CD14-positive monocyte (primary cell): ENCODE measurements at regions not wholly inside any gene's neighbourhood (a gene's known extent, or its start where the extent isn't known, plus 50 kb on each side); places are given as distances from the start of the nearest gene placed in this dataset.

Source experiments
- DNase-seq, 3 donors: peaks; one replicate each; pipeline ENCODE4 v3.0.0-alpha.2; 2011 to 2022
- H2AFZ ChIP-seq: 2 replicates; pipeline ENCODE4 v1.6.0; 2012; ENCODE audit warnings: mild to moderate bottlenecking, low read depth, low read length, inconsistent platforms; ENCODE audit not compliant: insufficient read depth, poor library complexity, severe bottlenecking
- H3K27ac ChIP-seq, 2 donors: 1 replicate in 1 of 2; 2 replicates in 1 of 2; pipeline ENCODE4 v1.5.1; 2012 to 2013; ENCODE audit warnings: low read length in 2 of 2, control low read depth in 1 of 2, inconsistent platforms in 1 of 2, low read depth in 1 of 2, mild to moderate bottlenecking in 1 of 2
- H3K27me3 ChIP-seq, 2 donors: one replicate each; pipeline versions ENCODE4 v1.6.0 to v1.6.1; 2011 to 2013; ENCODE audit warnings: low read length in 2 of 2; ENCODE audit not compliant: control insufficient read depth in 2 of 2, insufficient read depth in 2 of 2
- H3K36me3 ChIP-seq, 2 donors: replicated peaks in 1 of 2; 1 replicate in 1 of 2; 2 replicates in 1 of 2; pipeline versions ENCODE4 v1.5.1 to v1.6.1; 2012 to 2013; ENCODE audit warnings: low read length in 2 of 2, control low read depth in 1 of 2, inconsistent platforms in 1 of 2, mild to moderate bottlenecking in 1 of 2; ENCODE audit not compliant: insufficient read depth in 2 of 2, control insufficient read depth in 1 of 2
- H3K4me1 ChIP-seq, 2 donors: 1 replicate in 1 of 2; 2 replicates in 1 of 2; pipeline versions ENCODE4 v1.5.1 to v1.6.1; 2012 to 2013; ENCODE audit warnings: low read length in 2 of 2, control low read depth in 1 of 2, inconsistent platforms in 1 of 2, mild to moderate bottlenecking in 1 of 2, moderate library complexity in 1 of 2; ENCODE audit not compliant: insufficient read depth in 2 of 2, control insufficient read depth in 1 of 2
- H3K4me2 ChIP-seq: replicated peaks from 2 replicates; pipeline ENCODE3; 2012; ENCODE audit warnings: low read length, moderate library complexity, mild to moderate bottlenecking; ENCODE audit not compliant: poor library complexity, severe bottlenecking; ENCODE audit errors: extremely low read depth
- H3K4me3 ChIP-seq, 3 experiments: fragments of 200-600 bp in 1 of 3; sonication (generic) in 1 of 3; replicated peaks in 1 of 3; 1 replicate in 2 of 3; 2 replicates in 1 of 3; pipeline ENCODE4 v1.5.1; 2011 to 2013; ENCODE audit warnings: low read length in 3 of 3, mild to moderate bottlenecking in 3 of 3, control low read depth in 2 of 3, low read depth in 2 of 3, inconsistent platforms in 1 of 3, moderate library complexity in 1 of 3
- H3K79me2 ChIP-seq: 2 replicates; pipeline ENCODE4 v1.6.0; 2012; ENCODE audit warnings: mild to moderate bottlenecking, control low read depth, inconsistent platforms, low read length, moderate library complexity; ENCODE audit not compliant: insufficient read depth
- H3K9ac ChIP-seq: 2 replicates; pipeline ENCODE4 v1.6.0; 2017; ENCODE audit warnings: low read length, mild to moderate bottlenecking; ENCODE audit not compliant: insufficient read depth, poor library complexity, severe bottlenecking
- H3K9me3 ChIP-seq, 2 donors: replicated peaks in 1 of 2; 1 replicate in 1 of 2; 2 replicates in 1 of 2; pipeline versions ENCODE4 v1.5.1 to v1.6.1; 2012 to 2013; ENCODE audit warnings: low read length in 2 of 2, control low read depth in 1 of 2; ENCODE audit not compliant: control insufficient read depth in 1 of 2, insufficient read depth in 1 of 2
- H4K20me1 ChIP-seq: 2 replicates; pipeline ENCODE4 v1.6.0; 2012; ENCODE audit warnings: mild to moderate bottlenecking, low read length, control low read depth, moderate library complexity; ENCODE audit not compliant: insufficient read depth
- H3K27ac Mint-ChIP-seq, 7 donors: one replicate each; pipeline ENCODE4 v1.8.0; 2020; ENCODE audit warnings: mild to moderate bottlenecking in 7 of 7, mixed read lengths in 7 of 7, moderate library complexity in 6 of 7, inconsistent platforms in 2 of 7
- H3K27me3 Mint-ChIP-seq, 3 donors: one replicate each; pipeline ENCODE4 v1.8.0; 2021 to 2022; ENCODE audit warnings: low read depth in 3 of 3, mild to moderate bottlenecking in 3 of 3, mixed read lengths in 3 of 3, moderate library complexity in 3 of 3, inconsistent platforms in 1 of 3
- H3K36me3 Mint-ChIP-seq, 2 donors: one replicate each; pipeline ENCODE4 v1.8.0; 2020; ENCODE audit warnings: mixed read lengths in 2 of 2, inconsistent platforms in 1 of 2, mild to moderate bottlenecking in 1 of 2
- H3K4me1 Mint-ChIP-seq: one replicate; pipeline ENCODE4 v1.8.0; 2020; ENCODE audit warnings: mild to moderate bottlenecking, mixed read lengths
- H3K4me3 Mint-ChIP-seq, 2 donors: one replicate each; pipeline ENCODE4 v1.8.0; 2020; ENCODE audit warnings: mild to moderate bottlenecking in 2 of 2, mixed read lengths in 2 of 2, moderate library complexity in 1 of 2
- H3K9me3 Mint-ChIP-seq, 7 donors: one replicate each; pipeline ENCODE4 v1.8.0; 2020 to 2022; ENCODE audit warnings: mixed read lengths in 7 of 7, mild to moderate bottlenecking in 6 of 7, moderate library complexity in 6 of 7, inconsistent platforms in 2 of 7
- CTCF ChIP-seq: fragments of 200-600 bp; IDR thresholded peaks from one replicate; pipeline ENCODE4 v1.8.0; 2022; ENCODE audit warnings: antibody characterized with exemption, mild to moderate bottlenecking
- WGBS: methylation state at CpG from one replicate; pipeline ENCODE4 v1.1.5; 2013; ENCODE audit warnings: missing lambda C conversion rate; ENCODE audit not compliant: insufficient coverage; 5-methylcytosine and 5-hydroxymethylcytosine counted together
- intact Hi-C, 2 donors: fragments of 100-400 bp; cut with micrococcal nuclease; formaldehyde crosslinking; loops; one replicate each; pipeline versions ENCODE4 v1.15.0 to v1.15.1; 2023

- no peaks in the 10 kb centered on the region for H3K27me3 Mint-ChIP-seq
Measured at GRCh38 chr5:163172540-163173338, 264.7 kb upstream of the CCNG1 start.

GRCh38 chr5:163177971-163178370 lies 259.4 kb upstream of the CCNG1 start:
- Histone ChIP-seq H3K27ac (no peak overlapping the region), H3K36me3 (no peaks in the 10 kb centered on the region), H3K9me3 (no peaks in the 10 kb centered on the region), H2AFZ (no peak overlapping the region), H3K4me1 (no peaks in the 10 kb centered on the region), H3K79me2 (no peaks in the 10 kb centered on the region), H3K9ac (no peak overlapping the region), H4K20me1 (no peaks in the 10 kb centered on the region), H3K4me2 (no peak overlapping the region), H3K4me3 (no peak overlapping the region), H3K27me3 (no peaks in the 10 kb centered on the region)
- Mint-ChIP-seq H3K4me1 (no peaks in the 10 kb centered on the region), H3K36me3 (no peaks in the 10 kb centered on the region), H3K27ac (no peak overlapping the region), H3K9me3 (peaks cover 0 to 6% (median 3%) of the 10 kb centered on the region in 7 donors), H3K27me3 (no peaks in the 10 kb centered on the region), H3K4me3 (no peak overlapping the region)
- TF ChIP-seq CTCF = no peak
- no CpG with 5 or more reads among the region's 3 CpGs for WGBS
- intact Hi-C loops = no loop called here
- no peak for DNase-seq

More at GRCh38 chr5:163172540-163173338, 264.7 kb upstream of the CCNG1 start:
- H3K9me3 Mint-ChIP-seq = peaks cover 2 to 12% (median 4%) of the 10 kb centered on the region in 7 donors
- Histone ChIP-seq H3K4me3 (no peak overlapping the region), H3K79me2 (no peaks in the 10 kb centered on the region), H3K4me1 (no peaks in the 10 kb centered on the region), H3K9me3 (no peaks in the 10 kb centered on the region), H3K36me3 (no peaks in the 10 kb centered on the region), H2AFZ (no peak overlapping the region), H4K20me1 (no peaks in the 10 kb centered on the region), H3K9ac (no peak overlapping the region), H3K27ac (no peak overlapping the region), H3K4me2 (no peak overlapping the region), H3K27me3 (no peaks in the 10 kb centered on the region)
- H3K36me3 Mint-ChIP-seq = no peaks in the 10 kb centered on the region
- no peak for TF ChIP-seq CTCF
- intact Hi-C loops = no loop called here
- H3K4me1 Mint-ChIP-seq = no peaks in the 10 kb centered on the region
- H3K27ac Mint-ChIP-seq = no peak overlapping the region
- no peak for DNase-seq
- WGBS = no CpG with 5 or more reads among the region's 1 CpG
- H3K4me3 Mint-ChIP-seq = no peak overlapping the region
